ENCODE measurements at regions not wholly inside any gene's neighbourhood (a gene's known extent, or its start where the extent isn't known, plus 50 kb on each side); places are given as distances from the start of the nearest gene placed in this dataset.
"Not testable (repeated sequence)": the region's sequence is repeated elsewhere in the genome, so short reads cannot be mapped to it uniquely, and the experiment has no call there.

DNA sequence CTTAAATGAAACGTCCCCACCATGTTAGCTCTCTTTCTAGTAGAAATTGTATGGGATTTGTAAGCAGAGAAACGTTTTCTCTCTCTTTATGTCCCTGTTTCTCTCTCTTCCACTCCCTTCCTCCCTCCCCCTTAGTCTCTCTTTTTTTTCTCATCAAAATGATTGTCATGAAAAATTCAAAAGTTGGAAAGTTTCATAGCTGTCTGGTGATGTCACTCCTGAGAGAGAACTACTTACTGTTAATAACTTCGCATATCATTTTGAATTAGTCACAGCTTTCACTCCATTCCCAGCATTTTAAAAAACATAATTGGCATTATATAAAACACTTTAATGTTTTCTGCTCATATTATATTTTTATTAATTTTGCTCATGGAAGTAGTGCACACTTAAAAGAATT lies 331.1 kb downstream of the C3orf38 start:
- no peaks in the 10 kb centered on the region for H3K27me3 ChIP-seq (ENCODE audit: insufficient read depth, poor library complexity, severe bottlenecking)

DNA sequence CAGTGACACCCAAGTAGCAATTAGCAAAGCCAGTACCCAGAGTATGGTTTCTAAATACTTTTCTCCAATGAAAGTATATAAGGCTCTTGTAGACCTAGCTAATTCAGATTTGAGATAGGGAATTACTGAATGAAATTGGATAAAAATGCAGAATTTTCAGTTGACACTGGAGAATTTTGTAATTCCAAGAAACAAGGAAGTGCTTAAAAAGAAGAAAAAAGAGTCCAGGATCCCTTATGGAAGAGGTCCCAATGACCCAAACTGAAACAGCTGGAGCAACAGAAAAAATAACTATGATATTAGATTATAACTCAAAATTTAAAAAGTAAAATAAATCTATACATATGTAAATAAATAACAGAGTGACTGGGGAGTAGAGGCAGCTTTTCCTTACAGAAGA lies 335.2 kb downstream of the C3orf38 start:
- TF ChIP-seq SPI1 (IDR thresholded peaks at IDR 0.05; ENCODE audit: borderline replicate concordance, low read depth) = no peak
- no peak for TF ChIP-seq REST (IDR thresholded peaks at IDR 0.05; ENCODE audit: insufficient replicate concordance, low read depth)
- TF ChIP-seq POLR2AphosphoS5 (IDR thresholded peaks at IDR 0.05; ENCODE audit: low read depth) = no peak
- no peak for TF ChIP-seq GABPA (IDR thresholded peaks at IDR 0.05; ENCODE audit: low read depth)
- TF ChIP-seq, protein P1, sequence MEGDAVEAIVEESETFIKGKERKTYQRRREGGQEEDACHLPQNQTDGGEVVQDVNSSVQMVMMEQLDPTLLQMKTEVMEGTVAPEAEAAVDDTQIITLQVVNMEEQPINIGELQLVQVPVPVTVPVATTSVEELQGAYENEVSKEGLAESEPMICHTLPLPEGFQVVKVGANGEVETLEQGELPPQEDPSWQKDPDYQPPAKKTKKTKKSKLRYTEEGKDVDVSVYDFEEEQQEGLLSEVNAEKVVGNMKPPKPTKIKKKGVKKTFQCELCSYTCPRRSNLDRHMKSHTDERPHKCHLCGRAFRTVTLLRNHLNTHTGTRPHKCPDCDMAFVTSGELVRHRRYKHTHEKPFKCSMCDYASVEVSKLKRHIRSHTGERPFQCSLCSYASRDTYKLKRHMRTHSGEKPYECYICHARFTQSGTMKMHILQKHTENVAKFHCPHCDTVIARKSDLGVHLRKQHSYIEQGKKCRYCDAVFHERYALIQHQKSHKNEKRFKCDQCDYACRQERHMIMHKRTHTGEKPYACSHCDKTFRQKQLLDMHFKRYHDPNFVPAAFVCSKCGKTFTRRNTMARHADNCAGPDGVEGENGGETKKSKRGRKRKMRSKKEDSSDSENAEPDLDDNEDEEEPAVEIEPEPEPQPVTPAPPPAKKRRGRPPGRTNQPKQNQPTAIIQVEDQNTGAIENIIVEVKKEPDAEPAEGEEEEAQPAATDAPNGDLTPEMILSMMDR (IDR thresholded peaks at IDR 0.05; ENCODE audit: insufficient read depth, low read length) = no peak
- no peak overlapping the region for H3K27ac ChIP-seq (replicated peaks)
- no peaks in the 10 kb centered on the region for H3K27me3 ChIP-seq (ENCODE audit: insufficient read depth, poor library complexity, severe bottlenecking)
- no peak for DNase-seq (ENCODE audit: low read depth in 1 of 2, low spot score in 1 of 2)
- H3K4me3 ChIP-seq (replicated peaks; ENCODE audit: insufficient read depth, low read length) = no peak overlapping the region

More for the DNA sequence above, 331.1 kb downstream of the C3orf38 start:
- no peak overlapping the region for H3K4me3 ChIP-seq (replicated peaks; ENCODE audit: insufficient read depth, low read length)
- no peak overlapping the region for H3K27ac ChIP-seq (replicated peaks)
- no peak for DNase-seq (ENCODE audit: low read depth in 1 of 2, low spot score in 1 of 2)
- no peak for TF ChIP-seq POLR2AphosphoS5 (IDR thresholded peaks at IDR 0.05; ENCODE audit: low read depth)
- TF ChIP-seq, protein P1 (IDR thresholded peaks at IDR 0.05; ENCODE audit: insufficient read depth, low read length) = no peak
- TF ChIP-seq GABPA (IDR thresholded peaks at IDR 0.05; ENCODE audit: low read depth) = no peak
- TF ChIP-seq REST (IDR thresholded peaks at IDR 0.05; ENCODE audit: insufficient replicate concordance, low read depth) = no peak
- TF ChIP-seq SPI1 (IDR thresholded peaks at IDR 0.05; ENCODE audit: borderline replicate concordance, low read depth) = no peak

DNA sequence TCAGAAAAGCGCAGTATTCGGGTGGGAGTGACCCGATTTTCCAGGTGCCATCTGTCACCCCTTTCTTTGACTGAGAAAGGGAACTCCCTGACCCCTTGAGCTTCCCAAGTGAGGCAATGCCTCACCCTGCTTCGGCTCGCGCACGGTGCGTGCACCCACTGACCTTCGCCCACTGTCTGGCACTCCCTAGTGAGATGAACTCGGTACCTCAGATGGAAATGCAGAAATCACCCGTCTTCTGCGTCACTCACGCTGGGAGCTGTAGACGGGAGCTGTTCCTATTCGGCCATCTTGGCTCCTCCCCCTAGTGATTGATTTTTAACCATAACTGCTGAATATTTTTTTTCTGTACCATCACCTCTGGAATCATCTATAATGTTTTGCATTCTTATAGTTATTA lies 359.1 kb downstream of the C3orf38 start:
- H3K27me3 ChIP-seq (ENCODE audit: insufficient read depth, poor library complexity, severe bottlenecking); H3K27ac ChIP-seq (replicated peaks); H3K4me3 ChIP-seq (replicated peaks; ENCODE audit: insufficient read depth, low read length); DNase-seq (ENCODE audit: low read depth in 1 of 2, low spot score in 1 of 2): not testable (repeated sequence)

- TF ChIP-seq, protein P1 (IDR thresholded peaks at IDR 0.05; ENCODE audit: insufficient read depth, low read length) = no peak
- TF ChIP-seq SPI1 (IDR thresholded peaks at IDR 0.05; ENCODE audit: borderline replicate concordance, low read depth) = no peak
- no peak for TF ChIP-seq POLR2AphosphoS5 (IDR thresholded peaks at IDR 0.05; ENCODE audit: low read depth)
- TF ChIP-seq REST (IDR thresholded peaks at IDR 0.05; ENCODE audit: insufficient replicate concordance, low read depth) = no peak
- no peak for TF ChIP-seq GABPA (IDR thresholded peaks at IDR 0.05; ENCODE audit: low read depth)
Observed at GRCh38 chr3:88509582-88509981, 359.8 kb downstream of the C3orf38 start.

More at GRCh38 chr3:88509582-88509981, 359.8 kb downstream of the C3orf38 start:
- Histone ChIP-seq H3K27me3 (ENCODE audit: insufficient read depth, poor library complexity, severe bottlenecking) (no peaks in the 10 kb centered on the region), H3K4me3 (replicated peaks; ENCODE audit: insufficient read depth, low read length) (no peak overlapping the region), H3K27ac (replicated peaks) (no peak overlapping the region)
- no peak for DNase-seq (ENCODE audit: low read depth in 1 of 2, low spot score in 1 of 2)
